Testis (tissue), 2 donors: ENCODE measurements at regions not wholly inside any gene's neighbourhood (a gene's known extent, or its start where the extent isn't known, plus 50 kb on each side); places are given as distances from the start of the nearest gene placed in this dataset.

Experiments
- DNase-seq: peaks from one replicate; pipeline ENCODE4 v3.0.0-alpha.2; 2019
- H3K27ac ChIP-seq, 2 donors: fragments of 200-600 bp; sonication (generic); one replicate each; pipeline ENCODE4 v1.5.1; 2019
- H3K27me3 ChIP-seq: fragments of 200-600 bp; sonication (generic); one replicate; pipeline ENCODE4 v1.5.1; 2019
- H3K36me3 ChIP-seq: fragments of 200-600 bp; sonication (generic); one replicate; pipeline ENCODE4 v1.5.1; 2017; ENCODE audit warnings: low read depth; ENCODE audit errors: missing control alignments
- H3K4me1 ChIP-seq: fragments of 200-600 bp; sonication (generic); one replicate; pipeline ENCODE4 v1.5.1; 2019
- H3K4me3 ChIP-seq, 2 donors: fragments of 200-600 bp; sonication (generic); one replicate each; pipeline ENCODE4 v1.5.1; 2017 to 2019
- H3K9me3 ChIP-seq: fragments of 200-600 bp; sonication (generic); one replicate; pipeline ENCODE4 v1.5.1; 2017
- CTCF ChIP-seq, 3 experiments: fragments of 450-650 bp in 2 of 3; fragments of 200-600 bp in 1 of 3; sonication (generic) in 1 of 3; IDR thresholded peaks; one replicate each; pipeline ENCODE4 v1.5.1; 2016 to 2019; ENCODE audit warnings: antibody characterized with exemption in 3 of 3, mild to moderate bottlenecking in 2 of 3, moderate library complexity in 1 of 3
- POLR2A ChIP-seq: fragments of 450-650 bp; IDR thresholded peaks from one replicate; pipeline ENCODE4 v1.6.1; 2017; ENCODE audit warnings: antibody characterized with exemption, mild to moderate bottlenecking, moderate library complexity
- WGBS, 2 donors: methylation state at CpG; one replicate each; pipeline ENCODE4 v1.1.5; 2018; 5-methylcytosine and 5-hydroxymethylcytosine counted together
- intact Hi-C: fragments of 100-400 bp; cut with DNase I; formaldehyde crosslinking; loops from one replicate; pipeline ENCODE4 v1.15.1; 2023; ENCODE audit warnings: low total_unique reads

GRCh38 chr13:90135558-90135957 is 1211.9 kb upstream of the MIR17HG start:
- TF ChIP-seq POLR2A (no peak), CTCF (IDR thresholded peaks at IDR 0.05) (no peak)
- Histone ChIP-seq H3K9me3 (no peaks in the 10 kb centered on the region), H3K4me1 (no peaks in the 10 kb centered on the region), H3K4me3 (no peak overlapping the region), H3K27me3 (no peaks in the 10 kb centered on the region), H3K27ac (no peak overlapping the region), H3K36me3 (no peaks in the 10 kb centered on the region)
- intact Hi-C loops, result no loop called here
- WGBS, 2 donors, result 74 to 90% methylated on average over 2 to 3 of the region's 3 CpGs
- no peak for DNase-seq

DNA sequence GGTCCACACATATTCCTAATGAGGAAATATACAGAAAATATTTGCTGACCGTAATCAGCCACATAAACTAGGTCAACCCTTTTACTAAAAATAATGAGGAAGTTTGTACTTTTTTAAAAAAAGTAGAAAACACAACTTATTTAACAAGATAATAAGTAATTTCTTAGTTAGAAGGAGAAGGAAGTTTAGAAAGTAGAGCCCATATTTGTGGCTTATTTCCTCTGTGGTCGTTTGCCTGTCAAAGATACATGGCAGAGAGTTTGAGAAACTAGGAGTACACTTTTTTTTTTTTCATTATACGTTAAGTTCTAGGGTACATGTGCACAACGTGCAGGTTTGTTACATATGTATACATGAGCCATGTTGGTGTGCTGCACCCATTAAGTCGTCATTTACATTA is 1205.2 kb upstream of the MIR17HG start:
- Histone ChIP-seq H3K27me3 (no peaks in the 10 kb centered on the region), H3K36me3 (no peaks in the 10 kb centered on the region), H3K27ac (no peak overlapping the region), H3K4me3 (no peak overlapping the region), H3K4me1 (no peaks in the 10 kb centered on the region), H3K9me3 (no peaks in the 10 kb centered on the region)
- TF ChIP-seq POLR2A, result no peak
- TF ChIP-seq CTCF (IDR thresholded peaks at IDR 0.05), result no peak
- 70 to 75% methylated on average over 5 of the region's 5 CpGs for WGBS, 2 donors
- intact Hi-C loops, result no loop called here
- no peak for DNase-seq

DNA sequence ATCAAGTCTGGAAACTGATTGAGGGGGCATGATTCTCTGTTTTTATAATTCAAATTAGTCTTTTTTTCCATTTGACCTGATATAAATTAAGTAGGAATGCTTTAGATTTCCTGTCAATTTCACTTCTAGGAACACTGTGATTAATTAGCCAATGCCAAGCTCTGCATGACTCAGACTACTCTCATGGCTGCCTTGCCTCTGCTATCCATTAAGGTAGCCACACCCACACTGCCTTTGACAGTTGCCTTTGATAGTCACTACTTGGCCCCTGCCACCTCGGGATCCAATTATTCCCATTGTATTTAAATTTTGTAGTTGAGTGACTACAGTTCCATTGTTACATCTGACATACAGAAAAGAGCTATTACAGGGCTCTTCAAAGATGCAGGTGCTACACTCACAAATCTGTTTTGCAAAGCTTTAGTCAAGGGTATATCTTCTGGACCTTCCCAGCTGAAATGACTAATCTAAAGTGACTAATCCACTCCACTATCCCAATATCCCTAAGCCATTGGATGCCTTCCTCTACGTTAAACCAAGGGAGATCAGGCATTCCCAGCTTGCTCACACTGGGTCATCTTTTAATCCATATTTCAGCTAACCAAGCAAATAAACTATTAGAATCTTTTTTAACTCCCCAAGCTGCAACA is 1193.1 kb upstream of the MIR17HG start:
- H3K36me3 ChIP-seq, result no peaks in the 10 kb centered on the region
- no peak overlapping the region for H3K4me3 ChIP-seq
- TF ChIP-seq CTCF (IDR thresholded peaks at IDR 0.05), result no peak
- TF ChIP-seq POLR2A, result no peak
- no peaks in the 10 kb centered on the region for H3K27me3 ChIP-seq
- intact Hi-C loops, result no loop called here
- H3K9me3 ChIP-seq, result no peaks in the 10 kb centered on the region
- WGBS, 2 donors, result 86 to 91% methylated on average over 2 of the region's 2 CpGs
- no peak for DNase-seq
- H3K4me1 ChIP-seq, result no peaks in the 10 kb centered on the region
- H3K27ac ChIP-seq, result no peak overlapping the region

DNA sequence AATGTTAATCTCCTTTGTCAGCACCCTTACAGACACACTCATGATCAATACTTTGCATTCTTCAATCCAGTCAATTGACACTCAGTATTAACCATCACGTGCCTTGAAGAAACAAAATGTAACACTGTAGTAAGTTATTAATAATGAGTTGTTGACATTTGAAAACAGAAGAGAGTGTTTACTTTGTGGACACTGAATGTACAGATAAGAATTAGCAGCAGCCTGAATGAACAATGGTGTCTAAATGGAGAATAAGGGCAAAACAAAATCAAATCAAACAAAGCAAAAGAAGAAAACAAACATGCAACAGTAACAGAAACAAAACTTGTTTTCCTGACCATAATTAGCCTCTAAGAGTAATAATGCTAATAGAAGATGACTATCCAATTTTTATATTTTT is 1191.1 kb upstream of the MIR17HG start:
- H3K4me3 ChIP-seq, result no peak overlapping the region
- DNase-seq, result no peak
- WGBS, 2 donors, result 32 to 42% methylated on average over 1 of the region's 1 CpG

More for the DNA sequence above, 1191.1 kb upstream of the MIR17HG start:
- H3K4me1 ChIP-seq, result no peaks in the 10 kb centered on the region
- no peak overlapping the region for H3K27ac ChIP-seq
- TF ChIP-seq CTCF (IDR thresholded peaks at IDR 0.05) (no peak), POLR2A (no peak)
- no peaks in the 10 kb centered on the region for H3K36me3 ChIP-seq
- no peaks in the 10 kb centered on the region for H3K9me3 ChIP-seq
- H3K27me3 ChIP-seq, result no peaks in the 10 kb centered on the region
- intact Hi-C loops, result no loop called here
